GM21825 (cell line): ENCODE measurements at regions not wholly inside any gene's neighbourhood (a gene's known extent, or its start where the extent isn't known, plus 50 kb on each side); places are given as distances from the start of the nearest gene placed in this dataset.
"Not testable (repeated sequence)": the region's sequence is repeated elsewhere in the genome, so short reads cannot be mapped to it uniquely, and the experiment has no call there.

Experiments used
- ATAC-seq: cut with Tn5 transposase; IDR thresholded peaks from one replicate; pipeline ENCODE4 v1.9.1; 2021; ENCODE audit warnings: mild to moderate bottlenecking, moderate library complexity; ENCODE audit not compliant: unreplicated experiment

GRCh38 chrX:128653524-128654060 is 601.4 kb upstream of the ACTRT1 start:
- ATAC-seq = no peak

GRCh38 chrX:128650326-128650725 is 598.1 kb upstream of the ACTRT1 start:
- ATAC-seq = no peak

GRCh38 chrX:128634754-128635153 is 582.6 kb upstream of the ACTRT1 start:
- ATAC-seq = no peak

GRCh38 chrX:128623361-128623760 is 571.2 kb upstream of the ACTRT1 start:
- ATAC-seq = no peak

- no peak for ATAC-seq
Measured at GRCh38 chrX:128622296-128622695, 570.1 kb upstream of the ACTRT1 start.

GRCh38 chrX:128619490-128619889 is 567.3 kb upstream of the ACTRT1 start:
- no peak for ATAC-seq

- no peak for ATAC-seq
Measured at GRCh38 chrX:128616933-128617332, 564.7 kb upstream of the ACTRT1 start.

GRCh38 chrX:128606817-128607216 is 554.6 kb upstream of the ACTRT1 start:
- not testable (repeated sequence) for ATAC-seq

GRCh38 chrX:128606357-128606756 is 554.2 kb upstream of the ACTRT1 start:
- not testable (repeated sequence) for ATAC-seq

GRCh38 chrX:128601706-128602105 is 549.5 kb upstream of the ACTRT1 start:
- ATAC-seq = no peak

GRCh38 chrX:128599632-128600031 is 547.4 kb upstream of the ACTRT1 start:
- no peak for ATAC-seq

GRCh38 chrX:128582036-128582435 is 529.8 kb upstream of the ACTRT1 start:
- ATAC-seq = no peak

- ATAC-seq = no peak
Measured at GRCh38 chrX:128581615-128582014, 529.4 kb upstream of the ACTRT1 start.

GRCh38 chrX:128543114-128543513 is 490.9 kb upstream of the ACTRT1 start:
- no peak for ATAC-seq

- peak; percentile 68 for ATAC-seq
Measured at GRCh38 chrX:128518508-128518907, 466.3 kb upstream of the ACTRT1 start.

GRCh38 chrX:128517691-128518090 is 465.5 kb upstream of the ACTRT1 start:
- no peak for ATAC-seq

- ATAC-seq = no peak
Measured at GRCh38 chrX:128504496-128504895, 452.3 kb upstream of the ACTRT1 start.

GRCh38 chrX:128464116-128464515 is 411.9 kb upstream of the ACTRT1 start:
- no peak for ATAC-seq

GRCh38 chrX:128460835-128461234 is 408.6 kb upstream of the ACTRT1 start:
- no peak for ATAC-seq

GRCh38 chrX:128458888-128459287 is 406.7 kb upstream of the ACTRT1 start:
- ATAC-seq = no peak

- no peak for ATAC-seq
Measured at GRCh38 chrX:128457674-128458073, 405.5 kb upstream of the ACTRT1 start.

GRCh38 chrX:128439159-128439558 is 387.0 kb upstream of the ACTRT1 start:
- no peak for ATAC-seq

GRCh38 chrX:128438082-128438481 is 385.9 kb upstream of the ACTRT1 start:
- ATAC-seq = no peak
